Lung (tissue), 11 donors: ENCODE measurements at regions not wholly inside any gene's neighbourhood (a gene's known extent, or its start where the extent isn't known, plus 50 kb on each side); places are given as distances from the start of the nearest gene placed in this dataset.

Experiments
- ATAC-seq: fragments of 200-7000 bp; cut with Tn5 transposase; one replicate; pipeline ENCODE4 v1.9.1; 2020; ENCODE audit warnings: moderate number of reproducible peaks; ENCODE audit not compliant: insufficient read depth, low FRiP score
- DNase-seq, 3 donors: peaks; one replicate each; pipeline ENCODE4 v3.0.0-alpha.2; 2013 to 2017
- H3K27ac ChIP-seq, 2 donors: one replicate each; pipeline ENCODE4 v1.5.1; 2013; ENCODE audit warnings: mild to moderate bottlenecking in 2 of 2, moderate library complexity in 2 of 2, control low read depth in 1 of 2, inconsistent platforms in 1 of 2, low read depth in 1 of 2, low read length in 1 of 2
- H3K27me3 ChIP-seq, 3 donors: one replicate each; pipeline ENCODE4 v1.5.1; 2013; ENCODE audit warnings: low read length in 2 of 3; ENCODE audit not compliant: control insufficient read depth in 3 of 3, insufficient read depth in 3 of 3
- H3K36me3 ChIP-seq, 4 donors: one replicate each; pipeline ENCODE4 v1.5.1; 2013; ENCODE audit warnings: low read length in 4 of 4, mild to moderate bottlenecking in 1 of 4, moderate library complexity in 1 of 4; ENCODE audit not compliant: control insufficient read depth in 4 of 4, insufficient read depth in 4 of 4
- H3K4me1 ChIP-seq, 5 donors: one replicate each; pipeline ENCODE4 v1.5.1; 2013; ENCODE audit warnings: low read length in 5 of 5, mild to moderate bottlenecking in 2 of 5, moderate library complexity in 1 of 5; ENCODE audit not compliant: control insufficient read depth in 5 of 5, insufficient read depth in 5 of 5
- H3K4me3 ChIP-seq: one replicate; pipeline ENCODE4 v1.5.1; 2013; ENCODE audit warnings: mild to moderate bottlenecking, control low read depth, moderate library complexity
- H3K9ac ChIP-seq, 2 donors: one replicate each; pipeline ENCODE4 v1.5.1; 2013; ENCODE audit warnings: low read length in 2 of 2, control low read depth in 1 of 2; ENCODE audit not compliant: insufficient read depth in 1 of 2
- H3K9me3 ChIP-seq, 4 donors: one replicate each; pipeline ENCODE4 v1.5.1; 2013; ENCODE audit warnings: low read length in 3 of 4, mild to moderate bottlenecking in 1 of 4, moderate library complexity in 1 of 4; ENCODE audit not compliant: control insufficient read depth in 4 of 4, insufficient read depth in 3 of 4
- CTCF ChIP-seq: IDR thresholded peaks from 2 replicates; pipeline ENCODE4 v1.5.1; 2012; ENCODE audit warnings: mild to moderate bottlenecking; ENCODE audit errors: control extremely low read depth, extremely low read depth
- WGBS, 2 donors: extraction: QIAGEN DNeasy Blood & Tissue Kit; methylation state at CpG; one replicate each; pipeline ENCODE4 v1.1.7; 2013; 5-methylcytosine and 5-hydroxymethylcytosine counted together
- donor health status: control.
- donor health status: control.
- donor health status: Bipolar disorder and iron deficiency.
- donor health status: healthy.
- donor health status: DM: yes; HTN: yes; CAD: no.

- TF ChIP-seq CTCF = no peak
- no peak for DNase-seq
- H3K4me1 ChIP-seq = no peaks in the 10 kb centered on the region
- H3K9me3 ChIP-seq = no peaks in the 10 kb centered on the region
- H3K27ac ChIP-seq = no peak overlapping the region
- no peak overlapping the region for H3K4me3 ChIP-seq
- no peaks in the 10 kb centered on the region for H3K27me3 ChIP-seq
- H3K9ac ChIP-seq = no peak overlapping the region
- ATAC-seq = no peak
- no peaks in the 10 kb centered on the region for H3K36me3 ChIP-seq
Observed at GRCh38 chr3:110900576-110900975, 171.0 kb upstream of the NECTIN3 start.

- H3K9ac ChIP-seq = no peak overlapping the region
- no peak for ATAC-seq
- H3K27me3 ChIP-seq = no peaks in the 10 kb centered on the region
- H3K4me1 ChIP-seq = no peaks in the 10 kb centered on the region
- H3K36me3 ChIP-seq = no peaks in the 10 kb centered on the region
- no peak for DNase-seq
- peaks cover 0 to under 1% (median 0%) of the 10 kb centered on the region in 4 donors for H3K9me3 ChIP-seq
- H3K27ac ChIP-seq = no peak overlapping the region
- H3K4me3 ChIP-seq = no peak overlapping the region
- WGBS, 2 donors = 92 to 95% methylated on average over 1 of the region's 1 CpG
- no peak for TF ChIP-seq CTCF
Observed at GRCh38 chr3:110901536-110901935, 170.1 kb upstream of the NECTIN3 start.

DNA sequence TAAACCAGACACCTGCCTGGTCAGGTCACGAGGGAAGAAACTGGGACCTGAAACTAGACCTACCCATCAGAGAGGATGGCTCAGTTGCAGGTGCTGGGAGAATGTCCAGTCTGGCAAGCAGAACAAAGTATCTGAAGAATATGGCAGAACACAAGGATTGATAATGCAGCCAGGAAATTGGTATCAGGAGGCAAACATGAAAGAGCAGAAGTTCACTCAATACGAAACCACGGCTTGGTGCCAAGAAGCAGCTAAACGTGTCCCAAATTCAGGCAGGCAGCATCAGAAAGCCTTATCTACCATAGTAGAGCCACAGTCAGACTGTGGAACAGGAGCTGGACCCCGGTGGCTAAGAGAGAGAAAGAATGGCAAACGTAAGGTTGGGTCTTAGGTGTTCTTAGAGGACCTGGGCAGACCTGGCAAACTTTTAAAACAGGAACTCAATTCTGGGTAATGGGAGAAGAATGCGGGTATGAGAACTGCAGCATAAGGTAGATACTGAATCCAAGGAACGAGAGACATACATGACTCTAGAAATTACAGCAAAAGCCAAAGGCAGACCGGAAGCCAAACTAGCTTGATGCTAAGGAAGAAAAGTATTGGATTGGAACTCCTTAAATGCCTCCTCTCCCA lies 169.0 kb upstream of the NECTIN3 start:
- no peak for TF ChIP-seq CTCF
- no peak for ATAC-seq
- no peaks in the 10 kb centered on the region for H3K36me3 ChIP-seq
- H3K9me3 ChIP-seq = peaks cover 0 to 1% (median 0%) of the 10 kb centered on the region in 4 donors
- H3K27ac ChIP-seq = no peak overlapping the region
- H3K27me3 ChIP-seq = no peaks in the 10 kb centered on the region
- no peak overlapping the region for H3K4me3 ChIP-seq
- H3K4me1 ChIP-seq = no peaks in the 10 kb centered on the region
- DNase-seq = no peak
- 87 to 89% methylated on average over 9 of the region's 9 CpGs for WGBS, 2 donors
- H3K9ac ChIP-seq = no peak overlapping the region
